KBM-7 (cell line): ENCODE measurements at regions not wholly inside any gene's neighbourhood (a gene's known extent, or its start where the extent isn't known, plus 50 kb on each side); places are given as distances from the start of the nearest gene placed in this dataset.

Source experiments
- DNase-seq: peaks from one replicate; pipeline ENCODE4 v3.0.0-alpha.2; 2015
- in situ Hi-C: fragments of 300-500 bp; cut with MboI; formaldehyde crosslinking; loops from 2 replicates; pipeline ENCODE4 v1.14.3; 2020; ENCODE audit warnings: low sequenced_read_pairs, low pct_unique_long_range_greater_than_20kb, mixed read lengths

- in situ Hi-C loops = no loop called here
Measured at GRCh38 chr6:105790635-105791034, 295.5 kb upstream of the PRDM1 start.

GRCh38 chr6:105789935-105790334 is 296.2 kb upstream of the PRDM1 start:
- no peak for DNase-seq
- in situ Hi-C loops = no loop called here

More at GRCh38 chr6:105790635-105791034, 295.5 kb upstream of the PRDM1 start:
- no peak for DNase-seq

DNA sequence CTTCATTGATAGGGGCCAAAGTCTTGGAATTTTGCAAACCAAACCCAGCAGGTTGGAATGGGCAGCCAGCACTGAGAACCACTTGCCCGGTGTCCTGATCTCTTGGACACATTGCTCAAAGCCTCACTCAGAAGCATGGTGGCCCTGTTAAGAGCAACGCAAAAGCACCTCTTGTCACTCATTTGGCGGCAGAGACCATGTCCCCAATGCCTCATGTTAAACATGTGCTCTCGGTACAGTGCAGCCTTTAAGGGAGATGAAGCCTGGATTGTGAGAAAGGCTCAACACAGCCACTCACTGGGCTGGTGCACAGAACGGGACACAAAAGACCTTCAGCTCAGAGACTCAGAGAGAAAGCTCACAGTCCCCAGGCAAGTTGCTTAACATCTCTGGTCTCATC is 298.4 kb upstream of the PRDM1 start:
- in situ Hi-C loops = no loop called here
- no peak for DNase-seq

DNA sequence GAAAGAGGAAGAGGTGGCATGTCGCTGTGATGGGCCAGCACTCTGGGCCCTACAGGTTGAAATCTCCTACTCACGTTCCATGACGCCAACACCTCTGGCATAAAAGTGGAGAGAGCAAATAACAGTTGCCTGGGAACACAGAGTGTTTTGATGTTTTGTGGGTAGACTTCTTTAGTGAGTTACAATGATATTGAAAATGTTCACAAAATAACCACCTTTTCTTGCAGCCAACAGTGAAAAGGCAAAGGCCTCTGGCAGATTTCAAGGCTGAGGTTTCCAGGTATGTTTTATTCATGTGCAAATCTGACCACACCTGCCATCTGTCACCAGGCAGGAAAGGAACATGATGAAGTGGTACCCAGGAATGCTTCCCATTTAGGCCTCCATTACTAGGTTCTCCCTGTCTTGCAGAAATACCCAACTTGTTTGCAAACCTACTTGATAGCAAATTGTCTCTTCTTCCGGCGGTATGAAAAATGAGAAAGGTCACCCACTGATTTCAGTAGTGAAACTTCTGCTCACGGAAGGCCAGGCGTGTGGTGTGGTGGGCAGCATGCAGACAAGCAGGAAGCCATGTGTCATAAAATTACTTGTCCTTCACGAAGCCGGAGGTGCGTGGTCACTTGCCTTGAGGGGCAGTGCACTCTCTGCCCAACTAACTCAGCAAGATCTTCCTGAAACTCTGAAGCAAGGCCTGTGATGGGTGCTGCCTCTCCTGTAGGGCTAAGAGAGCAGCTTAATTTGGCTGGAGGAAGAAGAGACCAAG is 299.1 kb upstream of the PRDM1 start:
- in situ Hi-C loops = no loop called here
- DNase-seq = no peak

GRCh38 chr6:105786449-105786848 is 299.7 kb upstream of the PRDM1 start:
- in situ Hi-C loops = no loop called here
- DNase-seq = peak; percentile 31

DNA sequence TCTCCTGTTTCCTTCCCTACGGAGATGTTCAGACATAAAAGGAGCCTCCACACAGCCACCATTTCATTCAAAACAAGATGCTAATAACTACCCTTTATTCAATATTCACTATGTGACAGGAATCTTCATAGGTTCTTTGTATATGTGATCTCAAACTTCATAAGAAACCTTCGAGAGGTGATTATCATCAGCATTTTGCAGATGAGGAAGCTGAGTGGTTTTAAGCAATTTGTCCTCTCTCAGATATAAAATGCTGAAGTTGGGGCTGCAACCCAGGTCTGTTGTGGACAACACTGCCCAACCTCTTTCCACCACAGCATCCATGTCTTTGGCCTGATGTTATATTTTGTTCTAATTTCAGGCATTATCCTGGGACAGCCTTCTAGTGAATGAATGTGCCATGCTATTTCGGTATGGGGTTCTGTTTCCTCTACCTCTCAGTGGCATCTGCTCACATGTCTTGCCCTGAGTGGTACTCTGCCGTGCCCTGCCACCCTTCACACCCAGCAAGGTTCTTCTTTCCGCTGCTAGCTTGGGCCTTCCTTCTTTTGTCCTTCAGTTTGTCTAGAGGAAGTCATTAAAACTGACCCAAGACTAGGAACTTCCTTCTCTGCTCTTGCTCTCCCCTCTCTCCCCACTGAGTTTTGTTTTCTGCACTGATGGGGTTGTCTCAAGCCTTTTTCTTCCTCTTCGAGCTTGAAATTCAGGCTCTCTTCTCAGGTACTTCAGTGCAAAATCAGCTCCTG is 300.9 kb upstream of the PRDM1 start:
- DNase-seq = peak; percentile 71
- in situ Hi-C loops = no loop called here

- no peak for DNase-seq
- in situ Hi-C loops = no loop called here
Measured at GRCh38 chr6:105784179-105784578, 302.0 kb upstream of the PRDM1 start.

GRCh38 chr6:105783333-105783935 is 302.7 kb upstream of the PRDM1 start:
- in situ Hi-C loops = no loop called here
- DNase-seq = no peak

GRCh38 chr6:105781915-105782314 is 304.2 kb upstream of the PRDM1 start:
- in situ Hi-C loops = no loop called here
- no peak for DNase-seq

- DNase-seq = no peak
- in situ Hi-C loops = no loop called here
Measured at GRCh38 chr6:105781248-105781647, 304.9 kb upstream of the PRDM1 start.

DNA sequence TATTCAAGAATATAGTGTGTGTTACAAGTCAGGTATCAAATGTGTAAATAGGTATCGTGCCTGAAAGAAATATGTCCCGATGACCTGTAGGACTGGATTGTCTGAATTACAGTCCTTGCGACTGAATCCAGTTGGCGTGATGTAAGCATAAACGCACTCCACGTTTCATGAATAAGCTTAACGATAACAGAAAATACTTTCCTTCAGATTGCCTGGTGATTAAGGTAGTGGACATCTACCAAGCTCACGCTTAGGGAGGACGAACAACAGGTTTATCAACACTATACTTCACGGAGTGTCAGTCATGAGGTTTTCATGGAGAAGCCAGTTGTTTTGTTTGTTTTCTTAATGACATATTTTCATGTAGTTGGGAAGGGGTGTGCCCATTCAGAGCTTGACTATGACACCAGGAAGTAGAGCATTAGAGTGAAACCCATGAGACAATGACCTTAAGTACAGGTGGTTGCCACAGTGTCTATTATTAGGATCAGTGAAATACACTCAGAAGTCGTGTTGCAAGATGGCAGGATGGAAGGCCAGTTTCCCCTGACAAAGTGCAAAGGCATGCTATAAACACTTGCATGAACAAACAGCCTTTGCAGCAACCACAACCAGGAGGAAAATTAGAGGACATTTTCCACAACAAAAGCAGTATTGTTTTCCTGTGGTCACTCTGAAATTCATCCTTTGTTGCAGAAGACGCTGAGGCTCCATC is 305.8 kb upstream of the PRDM1 start:
- no peak for DNase-seq
- in situ Hi-C loops = no loop called here

GRCh38 chr6:105779110-105779509 is 307.0 kb upstream of the PRDM1 start:
- in situ Hi-C loops = no loop called here
- DNase-seq = no peak

- DNase-seq = no peak
- in situ Hi-C loops = no loop called here
Measured at GRCh38 chr6:105775095-105775494, 311.0 kb upstream of the PRDM1 start.

DNA sequence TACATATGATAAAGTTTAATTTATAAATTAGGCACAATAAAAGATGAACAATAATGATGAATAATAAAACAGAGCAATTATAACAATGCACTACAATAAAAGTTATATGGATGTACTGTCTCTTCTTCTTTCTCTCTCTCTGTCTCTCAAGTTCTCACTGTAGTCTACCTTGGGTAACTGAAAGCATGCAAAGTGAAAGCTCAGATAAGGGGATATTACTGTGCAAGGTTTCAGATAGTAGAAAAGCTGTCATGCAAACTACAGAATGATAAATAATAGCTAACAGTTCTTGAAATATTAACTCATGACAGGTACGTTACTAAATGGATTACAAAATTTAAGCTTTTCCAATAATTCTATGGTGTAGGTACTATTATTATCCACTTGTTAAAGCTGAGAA is 311.9 kb upstream of the PRDM1 start:
- DNase-seq = no peak
- in situ Hi-C loops = no loop called here

DNA sequence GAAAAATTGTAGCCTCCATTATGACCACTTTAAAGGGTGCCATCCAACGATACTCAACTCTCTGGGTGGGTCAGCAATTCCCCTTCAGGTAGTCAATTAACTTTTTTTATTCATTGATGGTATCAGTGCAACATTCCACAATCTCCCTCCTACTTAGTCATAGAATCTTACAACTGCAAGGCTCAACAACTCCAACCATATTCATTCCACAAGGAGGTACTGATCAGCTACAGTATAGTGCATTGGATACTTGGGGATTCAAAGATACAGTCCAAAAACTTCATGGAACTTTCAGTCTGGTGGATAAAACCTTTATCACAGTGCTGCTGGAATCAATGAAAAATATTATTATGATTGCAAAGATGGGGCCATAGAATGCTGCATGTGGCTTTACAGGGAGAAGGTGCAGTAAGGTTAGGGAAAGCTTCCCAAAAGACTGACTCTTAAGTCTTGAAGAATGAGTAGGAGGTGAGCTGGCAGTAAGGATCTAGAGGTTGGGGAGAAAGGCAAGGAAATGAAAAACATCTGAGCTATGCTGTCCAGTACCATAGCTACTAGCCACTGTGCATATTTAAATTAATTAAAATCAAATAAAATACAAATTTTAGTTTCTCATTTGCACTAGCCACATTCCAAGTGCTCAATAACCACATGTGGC is 314.7 kb upstream of the PRDM1 start:
- DNase-seq = no peak
- in situ Hi-C loops = no loop called here

DNA sequence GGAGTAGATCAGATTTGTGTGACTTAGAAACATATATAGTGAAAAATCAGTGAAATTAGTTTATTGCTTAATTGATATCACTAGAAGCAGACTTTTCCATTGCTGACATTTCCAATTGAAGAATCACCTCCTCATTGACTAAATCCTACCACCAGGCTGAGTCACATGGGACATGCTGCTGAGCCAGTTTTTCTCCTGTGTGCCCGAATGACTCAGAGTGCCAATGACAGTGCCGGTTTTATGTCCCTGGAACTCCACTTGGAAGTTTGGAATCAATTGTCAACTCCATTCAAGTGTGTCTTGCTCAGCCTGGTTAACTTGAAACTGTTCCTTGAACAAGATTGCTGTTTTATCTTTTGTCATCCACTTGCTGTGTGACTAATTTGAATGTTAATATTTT is 316.1 kb upstream of the PRDM1 start:
- DNase-seq = no peak
- in situ Hi-C loops = no loop called here

- in situ Hi-C loops = no loop called here
- no peak for DNase-seq
Measured at GRCh38 chr6:105769197-105769596, 316.9 kb upstream of the PRDM1 start.

- DNase-seq = no peak
- in situ Hi-C loops = no loop called here
Measured at GRCh38 chr6:105767541-105767940, 318.6 kb upstream of the PRDM1 start.

GRCh38 chr6:105765239-105765638 is 320.9 kb upstream of the PRDM1 start:
- in situ Hi-C loops = no loop called here
- no peak for DNase-seq
